A673 (cell line): ENCODE measurements at regions not wholly inside any gene's neighbourhood (a gene's known extent, or its start where the extent isn't known, plus 50 kb on each side); places are given as distances from the start of the nearest gene placed in this dataset.

Experiments used
- BruUV-seq: library from RNA; stranded (reverse); fragments of 400-500 nt; replicated peaks from 2 replicates; lab custom pipeline; 2021; lab: Mats Ljungman, UMichigan
- CTCF ChIA-PET: fragments of 300-600 bp; sonication (Branson Sonifier 250); formaldehyde crosslinking; loops from one replicate; lab custom pipeline; 2022; ENCODE audit warnings: antibody characterized with exemption; lab: Charles Lee
- POLR2A ChIA-PET: fragments of 300-600 bp; sonication (Branson Sonifier 250); formaldehyde crosslinking; loops from one replicate; lab custom pipeline; 2022; ENCODE audit warnings: antibody characterized with exemption; ENCODE audit not compliant: low non-redundant PET; lab: Charles Lee
- DNase-seq: peaks from one replicate; pipeline ENCODE4 v3.0.0-alpha.2; 2015; ENCODE audit warnings: low spot score
- H3K27ac ChIP-seq: fragments of 200-600 bp; sonication (generic); 2 replicates; pipeline ENCODE4 v1.5.1; 2016; ENCODE audit warnings: mixed run types, low read depth, mild to moderate bottlenecking, mixed read lengths, antibody characterized with exemption, low read length; ENCODE audit not compliant: poor library complexity, severe bottlenecking
- H3K27me3 ChIP-seq: fragments of 200-600 bp; sonication (generic); replicated peaks from 2 replicates; pipeline ENCODE4 v1.6.1; 2017; ENCODE audit warnings: mixed run types, low read depth, mild to moderate bottlenecking, mixed read lengths, antibody characterized with exemption, low read length; ENCODE audit not compliant: insufficient read depth, poor library complexity
- H3K36me3 ChIP-seq: fragments of 200-600 bp; sonication (generic); 2 replicates; pipeline ENCODE4 v1.6.1; 2016; ENCODE audit warnings: mixed run types, mild to moderate bottlenecking, mixed read lengths, antibody characterized with exemption, low read length; ENCODE audit not compliant: insufficient read depth, poor library complexity, severe bottlenecking
- H3K4me1 ChIP-seq: fragments of 200-600 bp; sonication (generic); 2 replicates; pipeline ENCODE4 v1.6.1; 2017; ENCODE audit warnings: mixed run types, mild to moderate bottlenecking, mixed read lengths, antibody characterized with exemption, low read length; ENCODE audit not compliant: insufficient read depth, poor library complexity, severe bottlenecking
- H3K4me3 ChIP-seq: fragments of 200-600 bp; sonication (generic); 2 replicates; pipeline ENCODE4 v1.5.1; 2016; ENCODE audit warnings: low read depth, mixed run types, mild to moderate bottlenecking, mixed read lengths, low read length; ENCODE audit not compliant: poor library complexity, severe bottlenecking
- H3K9me3 ChIP-seq: fragments of 200-600 bp; sonication (generic); 2 replicates; pipeline ENCODE4 v1.6.1; 2016; ENCODE audit warnings: mixed run types, low read depth, mild to moderate bottlenecking, mixed read lengths, antibody characterized with exemption, low read length; ENCODE audit not compliant: poor library complexity, severe bottlenecking
- EZH2 ChIP-seq: fragments of 200-600 bp; sonication (generic); IDR thresholded peaks from 2 replicates; pipeline ENCODE4 v1.6.1; 2017; ENCODE audit warnings: borderline replicate concordance, low read depth, mild to moderate bottlenecking, mixed read lengths, antibody characterized with exemption, low read length; ENCODE audit not compliant: poor library complexity, severe bottlenecking
- intact Hi-C: fragments of 100-400 bp; cut with micrococcal nuclease; formaldehyde crosslinking; loops from one replicate; pipeline ENCODE4 v1.10.0; 2022; ENCODE audit not compliant: unreplicated experiment
- TF ChIP-seq, protein P1 (sequence below): fragments of 300-800, 200-600 bp; sonication (generic); conservative IDR thresholded peaks from 2 replicates; pipeline ENCODE4 v1.5.1; 2017; ENCODE audit warnings: low read depth, mild to moderate bottlenecking, antibody characterized with exemption, low read length, moderate library complexity, mixed read lengths

DNA sequence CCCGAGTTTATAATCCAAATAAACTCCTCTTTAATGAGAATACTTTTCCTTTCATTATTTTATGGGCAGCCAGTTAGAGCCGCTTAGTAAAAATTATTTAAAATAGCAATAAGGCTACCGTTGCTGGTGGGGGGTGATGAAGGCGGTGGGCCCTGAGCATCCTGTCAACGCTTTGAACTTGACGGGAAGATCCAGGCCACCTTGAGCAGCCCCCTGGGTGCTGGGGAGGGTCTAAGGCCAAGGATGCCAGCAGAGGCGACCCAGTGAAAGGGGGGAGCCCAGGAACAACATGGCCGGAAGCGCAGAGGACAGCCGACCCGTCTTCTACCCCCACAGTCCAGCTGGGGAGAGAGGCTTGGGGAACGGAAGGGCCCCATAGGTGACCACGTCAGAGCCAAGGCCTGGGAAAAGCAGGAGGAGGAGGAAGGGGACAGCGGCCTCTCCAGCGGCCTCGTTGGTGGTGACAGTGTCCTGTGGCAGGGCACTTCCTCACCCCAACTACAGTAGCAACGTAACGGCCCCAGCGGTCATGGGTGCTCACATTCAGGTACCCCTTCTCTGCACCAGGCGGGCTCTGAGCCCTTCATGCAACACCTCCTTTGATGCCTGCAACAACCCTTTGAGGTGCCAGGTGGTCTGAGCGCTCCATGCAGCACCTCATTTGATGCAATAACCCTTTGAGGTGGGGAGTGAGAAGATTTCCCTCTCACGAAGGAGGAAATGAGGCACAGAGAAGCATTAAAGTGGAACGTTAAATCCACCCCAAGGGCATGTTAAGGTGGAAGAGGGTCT is 695.3 kb downstream of the TBC1D22A start:
- Histone ChIP-seq H3K36me3 (no peaks in the 10 kb centered on the region), H3K4me1 (no peaks in the 10 kb centered on the region), H3K27me3 (no peaks in the 10 kb centered on the region), H3K4me3 (no peak overlapping the region), H3K27ac (no peak overlapping the region), H3K9me3 (no peaks in the 10 kb centered on the region)
- TF ChIP-seq, protein P1, sequence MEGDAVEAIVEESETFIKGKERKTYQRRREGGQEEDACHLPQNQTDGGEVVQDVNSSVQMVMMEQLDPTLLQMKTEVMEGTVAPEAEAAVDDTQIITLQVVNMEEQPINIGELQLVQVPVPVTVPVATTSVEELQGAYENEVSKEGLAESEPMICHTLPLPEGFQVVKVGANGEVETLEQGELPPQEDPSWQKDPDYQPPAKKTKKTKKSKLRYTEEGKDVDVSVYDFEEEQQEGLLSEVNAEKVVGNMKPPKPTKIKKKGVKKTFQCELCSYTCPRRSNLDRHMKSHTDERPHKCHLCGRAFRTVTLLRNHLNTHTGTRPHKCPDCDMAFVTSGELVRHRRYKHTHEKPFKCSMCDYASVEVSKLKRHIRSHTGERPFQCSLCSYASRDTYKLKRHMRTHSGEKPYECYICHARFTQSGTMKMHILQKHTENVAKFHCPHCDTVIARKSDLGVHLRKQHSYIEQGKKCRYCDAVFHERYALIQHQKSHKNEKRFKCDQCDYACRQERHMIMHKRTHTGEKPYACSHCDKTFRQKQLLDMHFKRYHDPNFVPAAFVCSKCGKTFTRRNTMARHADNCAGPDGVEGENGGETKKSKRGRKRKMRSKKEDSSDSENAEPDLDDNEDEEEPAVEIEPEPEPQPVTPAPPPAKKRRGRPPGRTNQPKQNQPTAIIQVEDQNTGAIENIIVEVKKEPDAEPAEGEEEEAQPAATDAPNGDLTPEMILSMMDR, result no peak
- no peak for TF ChIP-seq EZH2
- intact Hi-C loops, result no loop called here
- POLR2A ChIA-PET, result no interaction called here
- DNase-seq, result no peak
- CTCF ChIA-PET, result no interaction called here
- no TSS peak for BruUV-seq

DNA sequence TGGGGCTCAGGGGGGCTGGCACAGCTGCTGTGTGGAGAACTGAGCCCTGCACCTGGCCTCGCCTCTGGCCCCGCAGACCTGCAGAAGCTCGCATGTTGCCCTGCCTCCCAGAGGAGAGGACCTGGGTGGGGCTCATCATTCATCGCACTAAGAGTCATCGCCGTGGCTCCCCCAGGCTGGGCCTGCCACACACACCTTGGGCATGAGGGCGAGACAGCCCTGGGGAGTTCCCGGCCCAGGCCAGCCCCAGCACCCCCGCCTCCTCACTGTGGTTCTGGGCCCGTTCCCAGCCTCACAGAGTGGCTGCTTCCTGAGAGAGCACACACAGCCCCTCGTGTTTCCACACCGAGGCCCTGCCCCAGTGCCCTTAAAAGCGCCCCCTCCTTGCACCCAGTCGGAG is 694.6 kb downstream of the TBC1D22A start:
- Histone ChIP-seq H3K27ac (no peak overlapping the region), H3K4me1 (no peaks in the 10 kb centered on the region), H3K27me3 (no peaks in the 10 kb centered on the region), H3K4me3 (no peak overlapping the region), H3K9me3 (no peaks in the 10 kb centered on the region), H3K36me3 (no peaks in the 10 kb centered on the region)
- ChIA-PET CTCF (no interaction called here), POLR2A (no interaction called here)
- intact Hi-C loops, result no loop called here
- BruUV-seq, result no TSS peak
- TF ChIP-seq, protein P1, result no peak
- no peak for TF ChIP-seq EZH2
- DNase-seq, result no peak

DNA sequence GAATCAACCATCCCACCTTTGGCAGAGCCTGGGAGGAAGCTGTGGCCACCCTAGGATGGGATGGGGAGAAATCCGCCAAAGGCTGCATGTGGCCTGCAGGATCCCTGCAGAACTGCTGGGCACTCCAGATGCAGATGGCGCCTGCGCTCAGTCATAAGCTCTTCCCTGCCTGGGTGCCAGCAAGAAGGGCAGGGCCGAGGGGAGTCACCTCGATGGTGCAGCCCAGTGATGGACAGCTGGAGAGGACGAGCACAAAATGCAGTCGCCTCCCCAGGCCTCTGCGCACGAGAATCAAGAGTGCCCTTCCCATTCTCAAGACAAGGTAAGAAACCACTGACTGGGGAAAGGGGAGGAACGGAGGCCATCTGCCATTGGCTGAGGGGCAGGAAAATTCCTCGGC is 693.6 kb downstream of the TBC1D22A start:
- no TSS peak for BruUV-seq
- ChIA-PET POLR2A (no interaction called here), CTCF (no interaction called here)
- H3K9me3 ChIP-seq, result no peaks in the 10 kb centered on the region
- H3K27me3 ChIP-seq, result no peaks in the 10 kb centered on the region
- intact Hi-C loops, result no loop called here
- no peak overlapping the region for H3K4me3 ChIP-seq
- no peak for DNase-seq
- no peaks in the 10 kb centered on the region for H3K36me3 ChIP-seq
- no peaks in the 10 kb centered on the region for H3K4me1 ChIP-seq
- no peak overlapping the region for H3K27ac ChIP-seq
- no peak for TF ChIP-seq EZH2
- TF ChIP-seq, protein P1, result no peak
